ENCODE measurements at regions not wholly inside any gene's neighbourhood (a gene's known extent, or its start where the extent isn't known, plus 50 kb on each side); places are given as distances from the start of the nearest gene placed in this dataset.

DNA sequence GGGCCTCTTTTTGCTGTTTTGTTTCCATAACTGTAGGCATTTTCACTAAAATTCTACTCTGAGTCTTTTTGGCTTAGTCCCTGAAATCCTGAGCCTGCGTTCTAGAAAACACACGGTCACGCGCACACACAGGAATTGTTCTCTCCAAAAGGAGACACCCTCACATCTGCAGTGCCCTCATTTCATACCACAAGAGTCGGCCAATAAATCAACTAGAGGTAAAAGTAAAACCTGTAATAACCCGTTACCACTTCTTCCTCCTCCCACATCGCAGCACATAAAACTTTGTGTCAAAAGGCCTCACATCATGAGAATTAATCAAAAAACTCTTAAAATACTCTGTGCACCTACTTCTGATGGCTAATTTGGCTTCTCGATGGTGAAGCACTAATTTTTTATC is 133.3 kb upstream of the MGMT start:
- no peak for TF ChIP-seq SIN3A (IDR thresholded peaks at IDR 0.05; ENCODE audit: borderline replicate concordance, insufficient read depth, low read length)
- TF ChIP-seq TAF1 (IDR thresholded peaks at IDR 0.05; ENCODE audit: borderline replicate concordance, insufficient read depth, low read length), result no peak
- TF ChIP-seq, protein P1, sequence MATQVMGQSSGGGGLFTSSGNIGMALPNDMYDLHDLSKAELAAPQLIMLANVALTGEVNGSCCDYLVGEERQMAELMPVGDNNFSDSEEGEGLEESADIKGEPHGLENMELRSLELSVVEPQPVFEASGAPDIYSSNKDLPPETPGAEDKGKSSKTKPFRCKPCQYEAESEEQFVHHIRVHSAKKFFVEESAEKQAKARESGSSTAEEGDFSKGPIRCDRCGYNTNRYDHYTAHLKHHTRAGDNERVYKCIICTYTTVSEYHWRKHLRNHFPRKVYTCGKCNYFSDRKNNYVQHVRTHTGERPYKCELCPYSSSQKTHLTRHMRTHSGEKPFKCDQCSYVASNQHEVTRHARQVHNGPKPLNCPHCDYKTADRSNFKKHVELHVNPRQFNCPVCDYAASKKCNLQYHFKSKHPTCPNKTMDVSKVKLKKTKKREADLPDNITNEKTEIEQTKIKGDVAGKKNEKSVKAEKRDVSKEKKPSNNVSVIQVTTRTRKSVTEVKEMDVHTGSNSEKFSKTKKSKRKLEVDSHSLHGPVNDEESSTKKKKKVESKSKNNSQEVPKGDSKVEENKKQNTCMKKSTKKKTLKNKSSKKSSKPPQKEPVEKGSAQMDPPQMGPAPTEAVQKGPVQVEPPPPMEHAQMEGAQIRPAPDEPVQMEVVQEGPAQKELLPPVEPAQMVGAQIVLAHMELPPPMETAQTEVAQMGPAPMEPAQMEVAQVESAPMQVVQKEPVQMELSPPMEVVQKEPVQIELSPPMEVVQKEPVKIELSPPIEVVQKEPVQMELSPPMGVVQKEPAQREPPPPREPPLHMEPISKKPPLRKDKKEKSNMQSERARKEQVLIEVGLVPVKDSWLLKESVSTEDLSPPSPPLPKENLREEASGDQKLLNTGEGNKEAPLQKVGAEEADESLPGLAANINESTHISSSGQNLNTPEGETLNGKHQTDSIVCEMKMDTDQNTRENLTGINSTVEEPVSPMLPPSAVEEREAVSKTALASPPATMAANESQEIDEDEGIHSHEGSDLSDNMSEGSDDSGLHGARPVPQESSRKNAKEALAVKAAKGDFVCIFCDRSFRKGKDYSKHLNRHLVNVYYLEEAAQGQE (IDR thresholded peaks at IDR 0.05; ENCODE audit: insufficient read depth in 1 of 2, low read depth in 2 of 2, low read length in 2 of 2), result no peak
- no peak for TF ChIP-seq FOXP2 (optimal IDR thresholded peaks at IDR 0.05; ENCODE audit: borderline replicate concordance, extremely low read depth, extremely low read length, insufficient read depth)
- TF ChIP-seq POLR2AphosphoS5 (IDR thresholded peaks at IDR 0.05; ENCODE audit: low read depth, low read length), result no peak

- no peak for TF ChIP-seq POLR2AphosphoS5 (IDR thresholded peaks at IDR 0.05; ENCODE audit: low read depth, low read length)
- TF ChIP-seq SIN3A (IDR thresholded peaks at IDR 0.05; ENCODE audit: borderline replicate concordance, insufficient read depth, low read length), result no peak
- TF ChIP-seq, protein P1 (IDR thresholded peaks at IDR 0.05; ENCODE audit: insufficient read depth in 1 of 2, low read depth in 2 of 2, low read length in 2 of 2), result no peak
- no peak for TF ChIP-seq FOXP2 (optimal IDR thresholded peaks at IDR 0.05; ENCODE audit: borderline replicate concordance, extremely low read depth, extremely low read length, insufficient read depth)
- no peak for TF ChIP-seq TAF1 (IDR thresholded peaks at IDR 0.05; ENCODE audit: borderline replicate concordance, insufficient read depth, low read length)
Measured at GRCh38 chr10:129334266-129334665, 132.8 kb upstream of the MGMT start.

DNA sequence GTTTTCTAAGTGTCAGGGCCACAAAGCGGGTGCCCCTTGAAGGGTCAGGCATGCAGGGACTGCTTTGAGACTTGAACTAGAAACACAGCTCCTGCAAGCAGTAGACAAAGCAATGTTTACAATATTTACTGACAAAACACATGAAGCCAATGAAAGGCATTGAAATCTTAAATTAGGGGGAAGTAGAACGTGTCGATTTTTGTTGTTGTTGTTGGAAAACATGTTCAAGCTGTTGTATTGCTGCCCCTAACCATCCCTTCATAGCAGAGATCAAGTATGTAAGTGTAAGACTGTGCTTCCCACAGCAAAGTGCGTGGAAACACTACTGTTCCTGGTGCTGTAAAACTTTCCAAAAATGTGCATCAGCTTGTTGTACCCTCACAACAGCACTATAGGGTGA is 131.6 kb upstream of the MGMT start:
- no peak for TF ChIP-seq POLR2AphosphoS5 (IDR thresholded peaks at IDR 0.05; ENCODE audit: low read depth, low read length)
- no peak for TF ChIP-seq TAF1 (IDR thresholded peaks at IDR 0.05; ENCODE audit: borderline replicate concordance, insufficient read depth, low read length)
- no peak for TF ChIP-seq FOXP2 (optimal IDR thresholded peaks at IDR 0.05; ENCODE audit: borderline replicate concordance, extremely low read depth, extremely low read length, insufficient read depth)
- TF ChIP-seq SIN3A (IDR thresholded peaks at IDR 0.05; ENCODE audit: borderline replicate concordance, insufficient read depth, low read length), result no peak
- TF ChIP-seq, protein P1 (IDR thresholded peaks at IDR 0.05; ENCODE audit: insufficient read depth in 1 of 2, low read depth in 2 of 2, low read length in 2 of 2), result no peak

GRCh38 chr10:129335942-129336341 is 131.1 kb upstream of the MGMT start:
- no peak for TF ChIP-seq SIN3A (IDR thresholded peaks at IDR 0.05; ENCODE audit: borderline replicate concordance, insufficient read depth, low read length)
- TF ChIP-seq, protein P1 (IDR thresholded peaks at IDR 0.05; ENCODE audit: insufficient read depth in 1 of 2, low read depth in 2 of 2, low read length in 2 of 2), result no peak
- no peak for TF ChIP-seq TAF1 (IDR thresholded peaks at IDR 0.05; ENCODE audit: borderline replicate concordance, insufficient read depth, low read length)
- TF ChIP-seq FOXP2 (optimal IDR thresholded peaks at IDR 0.05; ENCODE audit: borderline replicate concordance, extremely low read depth, extremely low read length, insufficient read depth), result no peak
- no peak for TF ChIP-seq POLR2AphosphoS5 (IDR thresholded peaks at IDR 0.05; ENCODE audit: low read depth, low read length)

- TF ChIP-seq, protein P1 (IDR thresholded peaks at IDR 0.05; ENCODE audit: insufficient read depth in 1 of 2, low read depth in 2 of 2, low read length in 2 of 2), result no peak
- TF ChIP-seq POLR2AphosphoS5 (IDR thresholded peaks at IDR 0.05; ENCODE audit: low read depth, low read length) (no peak), SIN3A (IDR thresholded peaks at IDR 0.05; ENCODE audit: borderline replicate concordance, insufficient read depth, low read length) (no peak)
Measured at GRCh38 chr10:129339191-129339590, 127.8 kb upstream of the MGMT start.

All from PFSK-1 (cell line).